Urinary bladder (tissue), 3 donors: ENCODE measurements at regions not wholly inside any gene's neighbourhood (a gene's known extent, or its start where the extent isn't known, plus 50 kb on each side); places are given as distances from the start of the nearest gene placed in this dataset.

Experiments
- DNase-seq: peaks from one replicate; pipeline ENCODE4 v3.0.0-alpha.2; 2015; ENCODE audit errors: extremely low spot score
- H3K27ac ChIP-seq: one replicate; pipeline ENCODE4 v1.5.1; 2013; ENCODE audit warnings: low read depth, mild to moderate bottlenecking, moderate library complexity
- H3K36me3 ChIP-seq: one replicate; pipeline ENCODE4 v1.6.1; 2013; ENCODE audit warnings: mild to moderate bottlenecking, moderate library complexity; ENCODE audit not compliant: insufficient read depth
- H3K4me1 ChIP-seq: one replicate; pipeline ENCODE4 v1.6.1; 2013; ENCODE audit warnings: mild to moderate bottlenecking, moderate library complexity; ENCODE audit not compliant: insufficient read depth
- H3K4me3 ChIP-seq: one replicate; pipeline ENCODE4 v1.5.1; 2013; ENCODE audit warnings: low read depth, low read length
- WGBS: extraction: QIAGEN DNeasy Blood & Tissue Kit; methylation state at CpG from one replicate; pipeline ENCODE4 v1.1.7; 2013; 5-methylcytosine and 5-hydroxymethylcytosine counted together
- donor health status: healthy with polysubstance abuse.
- donor health status: healthy.

- WGBS, result 66% methylated on average over 5 of the region's 5 CpGs
- DNase-seq, result no peak
- H3K4me1 ChIP-seq, result no peaks in the 10 kb centered on the region
- no peak overlapping the region for H3K27ac ChIP-seq
- no peaks in the 10 kb centered on the region for H3K36me3 ChIP-seq
- no peak overlapping the region for H3K4me3 ChIP-seq
These were observed 51.6 kb upstream of the ZFR start for GRCh38 chr5:32496104-32496503.

- Histone ChIP-seq H3K27ac (no peak overlapping the region), H3K4me1 (no peaks in the 10 kb centered on the region), H3K4me3 (no peak overlapping the region), H3K36me3 (no peaks in the 10 kb centered on the region)
- no peak for DNase-seq
- WGBS, result 87% methylated on average over 6 of the region's 6 CpGs
These were observed 50.3 kb upstream of the ZFR start for GRCh38 chr5:32494827-32495226.
